ENCODE measurements at regions not wholly inside any gene's neighbourhood (a gene's known extent, or its start where the extent isn't known, plus 50 kb on each side); places are given as distances from the start of the nearest gene placed in this dataset.

GRCh38 chr14:104301731-104302460, 163.5 kb downstream of the KIF26A start:
- TF ChIP-seq EZH2 (IDR thresholded peaks at IDR 0.05; ENCODE audit: low read depth, unreplicated experiment) = no peak
- no peak for TF ChIP-seq CTCF (conservative IDR thresholded peaks at IDR 0.05; ENCODE audit: low read depth in 2 of 2)
- no peak for TF ChIP-seq CREB1 (CRISPR knock-in tag; IDR thresholded peaks at IDR 0.05; ENCODE audit: low read depth)
- no peak for TF ChIP-seq REST (IDR thresholded peaks at IDR 0.05; ENCODE audit: unreplicated experiment)
- TF ChIP-seq POLR2AphosphoS5 (IDR thresholded peaks at IDR 0.05; ENCODE audit: low read depth) = no peak

Measured in GM23338 (cell line).